ENCODE measurements at regions not wholly inside any gene's neighbourhood (a gene's known extent, or its start where the extent isn't known, plus 50 kb on each side); places are given as distances from the start of the nearest gene placed in this dataset.

GRCh38 chr14:71438684-71439083 lies 493.5 kb upstream of the RGS6 start:
- no peak for TF ChIP-seq CTCF (IDR thresholded peaks at IDR 0.05; ENCODE audit: insufficient read depth, low read length)
- no peak for TF ChIP-seq REST (IDR thresholded peaks at IDR 0.05; ENCODE audit: insufficient replicate concordance, low read depth)
